Activated T-helper 9 cell treated with anti-CD3 and anti-CD28 coated beads, Interleukin-2, amount 50 U/mL, for 16 hours (primary cell): ENCODE measurements at regions not wholly inside any gene's neighbourhood (a gene's known extent, or its start where the extent isn't known, plus 50 kb on each side); places are given as distances from the start of the nearest gene placed in this dataset.

Experiments used
- DNase-seq: peaks from one replicate; pipeline ENCODE4 v3.0.0-alpha.2; 2020; ENCODE audit warnings: low read depth

DNA sequence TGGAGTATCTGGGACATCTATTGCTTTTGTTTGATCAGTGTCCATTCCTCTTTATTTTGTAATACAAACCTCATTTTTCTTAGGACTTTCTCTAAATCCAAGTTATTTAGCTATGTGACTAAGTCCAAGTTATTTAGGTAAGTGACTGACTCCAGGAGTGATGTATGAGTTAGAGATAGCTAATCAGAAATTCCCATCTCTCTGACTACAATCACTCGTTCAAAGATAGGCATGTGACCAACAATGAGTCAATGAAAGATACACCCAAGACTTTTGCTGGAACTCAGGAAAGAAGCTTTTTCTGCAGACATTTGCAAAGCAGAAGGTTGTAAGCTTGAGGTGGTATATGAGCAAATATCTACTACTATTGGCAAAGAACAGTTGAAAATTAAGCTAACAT, 72.5 kb upstream of the KCNIP4 start:
- no peak for DNase-seq

DNA sequence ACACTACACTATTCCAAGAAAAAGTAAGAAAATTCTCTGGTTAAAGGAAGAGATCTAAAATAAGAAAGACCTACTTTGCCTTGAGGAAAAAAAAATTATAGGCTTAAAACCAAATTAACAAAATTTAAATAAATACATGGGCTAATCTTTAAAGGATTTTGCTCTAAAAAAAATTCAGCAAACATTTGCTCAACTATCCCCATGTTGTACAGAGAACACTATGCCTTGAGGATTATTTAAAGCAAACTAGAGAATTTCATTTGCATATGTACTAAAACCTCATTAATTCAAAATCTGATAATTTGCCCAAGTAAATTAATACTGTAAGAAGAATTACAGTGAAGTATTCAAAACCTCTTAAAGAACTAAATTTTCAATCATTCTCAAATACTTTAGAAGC, 71.6 kb upstream of the KCNIP4 start:
- DNase-seq = no peak

DNA sequence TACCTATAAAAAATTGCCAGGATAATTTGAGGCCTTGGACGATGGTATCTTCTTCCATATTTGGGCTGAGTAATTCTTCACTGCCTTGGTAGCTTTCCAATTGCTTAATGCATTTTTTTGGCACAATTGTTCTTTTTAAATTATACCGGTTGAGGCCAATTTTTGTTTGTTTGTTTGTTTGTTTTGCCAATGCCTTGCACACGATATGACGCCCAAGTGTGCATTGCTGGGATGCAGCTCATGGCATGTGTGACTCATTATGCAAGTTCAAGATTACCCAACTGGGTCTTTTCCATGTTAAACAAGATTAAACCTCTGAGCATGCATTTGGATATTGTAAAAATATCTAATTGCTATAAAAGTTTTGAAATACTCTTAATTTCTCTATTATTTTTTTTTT, 71.1 kb upstream of the KCNIP4 start:
- no peak for DNase-seq

DNA sequence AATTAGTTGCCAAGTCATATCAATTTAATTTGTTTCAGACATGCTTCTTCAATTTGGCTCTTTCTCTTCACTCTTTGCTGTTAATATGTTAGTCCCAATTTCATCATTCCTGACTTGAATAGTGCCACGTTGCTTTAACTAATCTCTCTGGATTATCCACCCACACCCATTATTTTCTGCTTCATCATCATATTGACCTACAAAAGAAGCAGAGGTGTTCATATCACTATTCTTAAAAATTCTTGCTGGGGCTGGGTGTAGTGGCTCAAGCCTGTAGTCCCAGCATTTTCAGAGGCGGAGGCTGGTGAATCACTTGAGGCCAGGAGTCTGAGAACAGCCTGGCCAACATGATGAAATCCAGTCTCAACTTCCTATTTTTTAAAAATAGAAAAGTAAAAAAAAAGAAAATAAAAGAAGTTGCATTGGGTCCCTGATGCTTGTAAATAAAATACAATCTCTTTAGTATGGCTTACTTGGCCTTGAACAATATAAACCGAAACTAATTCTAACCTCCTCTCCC, 65.7 kb upstream of the KCNIP4 start:
- DNase-seq = no peak

DNA sequence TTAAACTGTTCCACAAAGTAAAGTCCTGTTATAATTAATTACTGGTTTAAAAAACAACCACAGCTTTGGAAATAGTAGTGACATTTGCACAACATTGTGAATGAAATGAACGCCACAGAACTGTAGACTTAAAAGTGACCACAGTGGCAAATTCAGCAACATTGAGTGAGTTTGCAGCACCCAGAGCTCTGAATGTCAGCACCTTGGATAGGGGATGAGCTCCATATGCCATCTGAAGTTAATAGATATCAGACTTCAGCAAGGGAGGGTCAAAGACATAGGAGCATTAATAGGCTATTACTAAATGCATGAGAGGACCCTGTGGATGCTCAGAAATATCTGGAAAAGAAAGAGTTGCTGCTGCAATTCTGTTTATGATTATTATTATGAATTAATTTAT, 55.3 kb upstream of the KCNIP4 start:
- no peak for DNase-seq
